A549 (cell line): ENCODE measurements at regions not wholly inside any gene's neighbourhood (a gene's known extent, or its start where the extent isn't known, plus 50 kb on each side); places are given as distances from the start of the nearest gene placed in this dataset.

Source experiments
- ATAC-seq, 2 experiments: fragments of 200-7000 bp in 1 of 2; fragments of >200 bp in 1 of 2; cut with Nextera tagmentation in 1 of 2; cut with Tn5 transposase in 1 of 2; 3 replicates each; pipeline versions ENCODE4 v1.8.0 to v1.9.1; 2018 to 2020; ENCODE audit warnings: mild to moderate bottlenecking in 1 of 2, moderate library complexity in 1 of 2
- CTCF ChIA-PET: fragments of 300-600 bp; sonication (Branson Sonifier 250); formaldehyde crosslinking; extraction: SDS; loops from one replicate; lab custom pipeline; 2021; ENCODE audit warnings: antibody characterized with exemption, inconsistent platforms; lab: Yijun Ruan, JAX
- POLR2A ChIA-PET: fragments of 350-600 bp; formaldehyde crosslinking; extraction: SDS; loops from one replicate; lab custom pipeline; 2021; ENCODE audit warnings: antibody characterized with exemption, inconsistent platforms; lab: Yijun Ruan, JAX
- DNase-seq, 2 experiments: peaks; one replicate each; pipeline versions ENCODE4 v3.0.0 to v3.0.0-alpha.2; 2011 to 2016; ENCODE audit warnings: low read depth in 1 of 2, low spot score in 1 of 2
- FAIRE-seq: peaks from 2 replicates; lab custom pipeline; 2011; peaks lifted over from hg19 to GRCh38; lab: Jason Lieb, UNC
- H3K27ac ChIP-seq, 2 experiments: fragments of >200 bp; sonication (Bioruptor Twin); formaldehyde crosslinking; 3 replicates each; pipeline ENCODE4 v1.5.1; 2016 to 2017
- H3K4me1 ChIP-seq: fragments of >200 bp; sonication (Bioruptor Twin); formaldehyde crosslinking; 3 replicates; pipeline ENCODE4 v1.6.1; 2016
- H3K4me2 ChIP-seq: fragments of >200 bp; sonication (Bioruptor Twin); formaldehyde crosslinking; 3 replicates; pipeline ENCODE4 v1.6.1; 2016
- H3K4me3 ChIP-seq: fragments of >200 bp; sonication (Bioruptor Twin); formaldehyde crosslinking; 3 replicates; pipeline ENCODE4 v1.5.1; 2016
- H3K9me3 ChIP-seq: fragments of >200 bp; sonication (Bioruptor Twin); formaldehyde crosslinking; 3 replicates; pipeline ENCODE4 v1.6.1; 2016
- ATOH8 ChIP-seq: fragments of 250-450 bp; sonication (Bioruptor Pico); IDR thresholded peaks from 2 replicates; pipeline ENCODE4 v1.5.0; 2020; ENCODE audit warnings: low read depth, mild to moderate bottlenecking, moderate library complexity
- BHLHE40 ChIP-seq: IDR thresholded peaks from 2 replicates; pipeline ENCODE4 v1.6.1; 2012; ENCODE audit warnings: low read depth, low read length, inconsistent platforms
- CBX2 ChIP-seq: fragments of 200-600 bp; sonication (generic); IDR thresholded peaks from 2 replicates; pipeline ENCODE4 v1.6.1; 2016; ENCODE audit warnings: low read depth, mild to moderate bottlenecking, borderline replicate concordance
- CHD4 ChIP-seq: fragments of 200-600 bp; sonication (generic); IDR thresholded peaks from 2 replicates; pipeline ENCODE4 v1.6.1; 2016; ENCODE audit warnings: antibody characterized with exemption, mild to moderate bottlenecking, borderline replicate concordance
- E2F6 ChIP-seq: IDR thresholded peaks from 2 replicates; pipeline ENCODE4 v1.6.1; 2012; ENCODE audit warnings: low read depth, borderline replicate concordance
- FOSB ChIP-seq: fragments of 250-450 bp; sonication (Bioruptor Pico); IDR thresholded peaks from 2 replicates; pipeline ENCODE4 v1.5.0; 2020; ENCODE audit warnings: mild to moderate bottlenecking, moderate library complexity
- FOXS1 ChIP-seq: fragments of 250-450 bp; sonication (Bioruptor Pico); IDR thresholded peaks from 2 replicates; pipeline ENCODE4 v1.5.0; 2020; ENCODE audit warnings: mild to moderate bottlenecking, moderate library complexity
- HMGXB4 ChIP-seq: fragments of 250-450 bp; sonication (Bioruptor Pico); IDR thresholded peaks from 2 replicates; pipeline ENCODE4 v1.5.0; 2021; ENCODE audit warnings: mild to moderate bottlenecking, moderate library complexity, borderline replicate concordance
- HOXB13 ChIP-seq: fragments of 250-450 bp; sonication (Bioruptor Pico); IDR thresholded peaks from 2 replicates; pipeline ENCODE4 v1.5.0; 2020; ENCODE audit warnings: low read depth, mild to moderate bottlenecking, moderate library complexity
- HOXB5 ChIP-seq: fragments of 250-450 bp; sonication (Bioruptor Pico); IDR thresholded peaks from 2 replicates; pipeline ENCODE4 v1.5.0; 2020; ENCODE audit warnings: mild to moderate bottlenecking, moderate library complexity
- JUNB ChIP-seq: fragments of >200 bp; sonication (Bioruptor Twin); formaldehyde crosslinking; IDR thresholded peaks from 2 replicates; pipeline ENCODE4 v1.6.1; 2016
- KDM1A ChIP-seq: fragments of 200-600 bp; sonication (generic); IDR thresholded peaks from 2 replicates; pipeline ENCODE4 v1.6.1; 2016; ENCODE audit warnings: low read depth, mild to moderate bottlenecking
- KDM5A ChIP-seq: fragments of 200-600 bp; sonication (generic); IDR thresholded peaks from 2 replicates; pipeline ENCODE4 v1.6.1; 2016; ENCODE audit warnings: antibody characterized with exemption, mild to moderate bottlenecking
- NFE2L2 ChIP-seq: fragments of 150-350 bp; conservative IDR thresholded peaks from 2 replicates; pipeline ENCODE4 v1.6.1; 2014; ENCODE audit warnings: low read length
- NR3C1 ChIP-seq: fragments of >200 bp; sonication (Bioruptor Twin); formaldehyde crosslinking; IDR thresholded peaks from 3 replicates; pipeline ENCODE4 v1.6.1; 2017
- RAD21 ChIP-seq, 2 experiments: fragments of >200 bp in 1 of 2; sonication (Bioruptor Twin) in 1 of 2; formaldehyde crosslinking in 1 of 2; IDR thresholded peaks in 1 of 2; conservative IDR thresholded peaks in 1 of 2; 2 replicates in 1 of 2; 3 replicates in 1 of 2; pipeline ENCODE4 v1.6.1; 2012 to 2018; ENCODE audit warnings: inconsistent platforms in 1 of 2
- RFX5 ChIP-seq: fragments of 450-650 bp; IDR thresholded peaks from 2 replicates; pipeline ENCODE4 v1.7.1; 2014; ENCODE audit warnings: antibody characterized with exemption, mild to moderate bottlenecking, moderate library complexity
- RNF2 ChIP-seq: fragments of 200-600 bp; sonication (generic); IDR thresholded peaks from 2 replicates; pipeline ENCODE4 v1.6.1; 2016; ENCODE audit warnings: low read depth, mild to moderate bottlenecking, antibody characterized with exemption, moderate library complexity, borderline replicate concordance
- SREBF2 ChIP-seq: fragments of 450-650 bp; IDR thresholded peaks from 2 replicates; pipeline ENCODE4 v1.6.1; 2014; ENCODE audit warnings: mild to moderate bottlenecking, moderate library complexity
- TFCP2L1 ChIP-seq: fragments of 250-450 bp; sonication (Bioruptor Pico); IDR thresholded peaks from 2 replicates; pipeline ENCODE4 v1.5.0; 2021; ENCODE audit warnings: mild to moderate bottlenecking
- TP53 ChIP-seq: fragments of 250-450 bp; sonication (Bioruptor Pico); IDR thresholded peaks from 2 replicates; pipeline ENCODE4 v1.5.0; 2021; ENCODE audit warnings: mild to moderate bottlenecking, moderate library complexity
- ZC3H11A ChIP-seq: fragments of 450-650 bp; IDR thresholded peaks from 2 replicates; pipeline ENCODE4 v1.6.1; 2014; ENCODE audit warnings: antibody characterized with exemption, mild to moderate bottlenecking
- ZFP36 ChIP-seq: fragments of 450-650 bp; IDR thresholded peaks from 2 replicates; pipeline ENCODE4 v1.6.1; 2014; ENCODE audit warnings: borderline replicate concordance; ENCODE audit not compliant: partially characterized antibody
- ZSCAN20 ChIP-seq: fragments of 250-450 bp; sonication (Bioruptor Pico); IDR thresholded peaks from 2 replicates; pipeline ENCODE4 v1.8.0; 2022; ENCODE audit warnings: mild to moderate bottlenecking, moderate library complexity
- WGBS: methylation state at CpG from one replicate; pipeline ENCODE4 v1.1.6; 2017; ENCODE audit errors: missing lambda C conversion rate; 5-methylcytosine and 5-hydroxymethylcytosine counted together
- TF ChIP-seq, protein P1 (sequence below): fragments of 150-350 bp; IDR thresholded peaks from 2 replicates; pipeline ENCODE4 v1.6.1; 2014; ENCODE audit warnings: low read depth, mild to moderate bottlenecking, low read length
- TF ChIP-seq, protein P2 (sequence below): fragments of 450-650 bp; IDR thresholded peaks from 2 replicates; pipeline ENCODE4 v1.6.1; 2014; ENCODE audit warnings: antibody characterized with exemption
- TF ChIP-seq, protein P3 (sequence below): IDR thresholded peaks from 2 replicates; pipeline ENCODE4 v1.6.1; 2012
- TF ChIP-seq, protein P4 (sequence below): fragments of >200 bp; sonication (Bioruptor Twin); formaldehyde crosslinking; IDR thresholded peaks from 3 replicates; pipeline ENCODE4 v1.5.1; 2016

GRCh38 chr7:108634535-108634934, 64.9 kb downstream of the DNAJB9 start:
- Histone ChIP-seq H3K27ac (no peak overlapping the region), H3K4me1 (no peaks in the 10 kb centered on the region), H3K4me2 (no peak overlapping the region), H3K4me3 (no peak overlapping the region)
- DNase-seq: no peak
- ChIA-PET POLR2A (no interaction called here), CTCF (no interaction called here)
- no peak for ATAC-seq
- WGBS: 8% methylated on average over 1 of the region's 1 CpG
- no peak for TF ChIP-seq KDM1A
- no peak for TF ChIP-seq E2F6
- TF ChIP-seq ZSCAN20: no peak
- TF ChIP-seq RFX5: no peak
- no peak for TF ChIP-seq NFE2L2
- TF ChIP-seq JUNB: no peak
- TF ChIP-seq, protein P1, sequence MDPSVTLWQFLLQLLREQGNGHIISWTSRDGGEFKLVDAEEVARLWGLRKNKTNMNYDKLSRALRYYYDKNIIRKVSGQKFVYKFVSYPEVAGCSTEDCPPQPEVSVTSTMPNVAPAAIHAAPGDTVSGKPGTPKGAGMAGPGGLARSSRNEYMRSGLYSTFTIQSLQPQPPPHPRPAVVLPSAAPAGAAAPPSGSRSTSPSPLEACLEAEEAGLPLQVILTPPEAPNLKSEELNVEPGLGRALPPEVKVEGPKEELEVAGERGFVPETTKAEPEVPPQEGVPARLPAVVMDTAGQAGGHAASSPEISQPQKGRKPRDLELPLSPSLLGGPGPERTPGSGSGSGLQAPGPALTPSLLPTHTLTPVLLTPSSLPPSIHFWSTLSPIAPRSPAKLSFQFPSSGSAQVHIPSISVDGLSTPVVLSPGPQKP: no peak
- TF ChIP-seq ZFP36: no peak
- TF ChIP-seq FOXS1: no peak
- TF ChIP-seq HOXB5 (CRISPR knock-in tag): no peak
- TF ChIP-seq RAD21 (conservative IDR thresholded peaks at IDR 0.05 in 1 of 2, IDR thresholded peaks at IDR 0.05 in 1 of 2): no peak
- TF ChIP-seq SREBF2: no peak
- no peak for TF ChIP-seq CBX2
- TF ChIP-seq NR3C1: no peak
- no peak for TF ChIP-seq FOSB
- TF ChIP-seq TP53 (CRISPR knock-in tag): no peak
- no peak for TF ChIP-seq CHD4
- TF ChIP-seq KDM5A: no peak
- TF ChIP-seq, all 56 proteins: peak for 0
- H3K9me3 ChIP-seq: no peaks in the 10 kb centered on the region
- no peak for FAIRE-seq

GRCh38 chr7:108637049-108637621, 67.5 kb downstream of the DNAJB9 start:
- no peak for ATAC-seq
- POLR2A ChIA-PET: no interaction called here
- Histone ChIP-seq H3K4me3 (no peak overlapping the region), H3K4me2 (no peak overlapping the region), H3K9me3 (no peaks in the 10 kb centered on the region), H3K4me1 (no peaks in the 10 kb centered on the region), H3K27ac (no peak overlapping the region)
- FAIRE-seq: no peak
- TF ChIP-seq TFCP2L1 (no peak), CBX2 (no peak), KDM1A (no peak), BHLHE40 (no peak), HOXB13 (no peak), RNF2 (no peak), HMGXB4 (no peak), ZC3H11A (no peak), ZFP36 (no peak), ATOH8 (no peak), RAD21 (conservative IDR thresholded peaks at IDR 0.05 in 1 of 2, IDR thresholded peaks at IDR 0.05 in 1 of 2) (no peak)
- TF ChIP-seq, protein P2, sequence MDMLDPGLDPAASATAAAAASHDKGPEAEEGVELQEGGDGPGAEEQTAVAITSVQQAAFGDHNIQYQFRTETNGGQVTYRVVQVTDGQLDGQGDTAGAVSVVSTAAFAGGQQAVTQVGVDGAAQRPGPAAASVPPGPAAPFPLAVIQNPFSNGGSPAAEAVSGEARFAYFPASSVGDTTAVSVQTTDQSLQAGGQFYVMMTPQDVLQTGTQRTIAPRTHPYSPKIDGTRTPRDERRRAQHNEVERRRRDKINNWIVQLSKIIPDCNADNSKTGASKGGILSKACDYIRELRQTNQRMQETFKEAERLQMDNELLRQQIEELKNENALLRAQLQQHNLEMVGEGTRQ: no peak
- TF ChIP-seq, protein P3, sequence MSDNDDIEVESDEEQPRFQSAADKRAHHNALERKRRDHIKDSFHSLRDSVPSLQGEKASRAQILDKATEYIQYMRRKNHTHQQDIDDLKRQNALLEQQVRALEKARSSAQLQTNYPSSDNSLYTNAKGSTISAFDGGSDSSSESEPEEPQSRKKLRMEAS: no peak
- TF ChIP-seq, protein P4, sequence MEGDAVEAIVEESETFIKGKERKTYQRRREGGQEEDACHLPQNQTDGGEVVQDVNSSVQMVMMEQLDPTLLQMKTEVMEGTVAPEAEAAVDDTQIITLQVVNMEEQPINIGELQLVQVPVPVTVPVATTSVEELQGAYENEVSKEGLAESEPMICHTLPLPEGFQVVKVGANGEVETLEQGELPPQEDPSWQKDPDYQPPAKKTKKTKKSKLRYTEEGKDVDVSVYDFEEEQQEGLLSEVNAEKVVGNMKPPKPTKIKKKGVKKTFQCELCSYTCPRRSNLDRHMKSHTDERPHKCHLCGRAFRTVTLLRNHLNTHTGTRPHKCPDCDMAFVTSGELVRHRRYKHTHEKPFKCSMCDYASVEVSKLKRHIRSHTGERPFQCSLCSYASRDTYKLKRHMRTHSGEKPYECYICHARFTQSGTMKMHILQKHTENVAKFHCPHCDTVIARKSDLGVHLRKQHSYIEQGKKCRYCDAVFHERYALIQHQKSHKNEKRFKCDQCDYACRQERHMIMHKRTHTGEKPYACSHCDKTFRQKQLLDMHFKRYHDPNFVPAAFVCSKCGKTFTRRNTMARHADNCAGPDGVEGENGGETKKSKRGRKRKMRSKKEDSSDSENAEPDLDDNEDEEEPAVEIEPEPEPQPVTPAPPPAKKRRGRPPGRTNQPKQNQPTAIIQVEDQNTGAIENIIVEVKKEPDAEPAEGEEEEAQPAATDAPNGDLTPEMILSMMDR: no peak
- WGBS: 9% methylated on average over 3 of the region's 3 CpGs
- CTCF ChIA-PET: no interaction called here
- DNase-seq: no peak
